ENCODE measurements at regions not wholly inside any gene's neighbourhood (a gene's known extent, or its start where the extent isn't known, plus 50 kb on each side); places are given as distances from the start of the nearest gene placed in this dataset.

- TF ChIP-seq CREB5 (CRISPR knock-in tag; IDR thresholded peaks at IDR 0.05; ENCODE audit: low read depth), result no peak
- no peak for TF ChIP-seq PATZ1 (CRISPR knock-in tag; IDR thresholded peaks at IDR 0.05; ENCODE audit: borderline replicate concordance)
- no peak for TF ChIP-seq OSR1 (CRISPR knock-in tag; IDR thresholded peaks at IDR 0.05)
- no peak for TF ChIP-seq PPARA (CRISPR knock-in tag; IDR thresholded peaks at IDR 0.05; ENCODE audit: borderline replicate concordance)
- no peak for TF ChIP-seq POU6F1 (CRISPR knock-in tag; IDR thresholded peaks at IDR 0.05; ENCODE audit: borderline replicate concordance, low read depth)
Measured at GRCh38 chr5:124580512-124580911, 165.9 kb downstream of the ZNF608 start.
